ENCODE measurements at regions not wholly inside any gene's neighbourhood (a gene's known extent, or its start where the extent isn't known, plus 50 kb on each side); places are given as distances from the start of the nearest gene placed in this dataset.

DNA sequence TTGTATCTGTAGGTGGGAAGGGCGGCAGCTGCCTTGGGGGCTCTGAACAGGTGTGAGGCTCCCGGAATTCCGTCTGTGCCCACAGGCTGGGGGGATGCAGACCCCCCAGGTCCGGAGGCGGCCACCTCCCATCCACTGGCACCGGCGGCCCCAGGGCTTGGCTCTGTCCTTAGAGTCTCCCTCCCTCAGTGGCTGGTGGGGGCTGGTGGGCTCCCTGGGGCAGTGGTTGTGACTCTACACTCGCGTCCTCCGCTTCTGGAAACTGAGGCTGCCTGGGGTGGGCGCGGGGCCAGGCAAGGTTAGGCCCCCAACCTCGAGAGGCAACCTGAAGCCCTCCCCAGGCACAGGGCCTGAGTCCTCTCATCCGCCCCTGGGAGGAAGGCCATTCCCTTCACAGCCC lies 1305.4 kb downstream of the BRD1 start:
- DNase-seq (ENCODE audit: low read depth in 1 of 2, low spot score in 1 of 2) = no peak
- H3K4me1 ChIP-seq (ENCODE audit: low read depth) = no peaks in the 10 kb centered on the region
- no peak overlapping the region for H3K4me3 ChIP-seq
- no peaks in the 10 kb centered on the region for H3K9me3 ChIP-seq (ENCODE audit: low read depth)
- H3K36me3 ChIP-seq = no peaks in the 10 kb centered on the region
- H3K27me3 ChIP-seq = no peaks in the 10 kb centered on the region
- no peak overlapping the region for H3K27ac ChIP-seq
- TF ChIP-seq, protein P1, sequence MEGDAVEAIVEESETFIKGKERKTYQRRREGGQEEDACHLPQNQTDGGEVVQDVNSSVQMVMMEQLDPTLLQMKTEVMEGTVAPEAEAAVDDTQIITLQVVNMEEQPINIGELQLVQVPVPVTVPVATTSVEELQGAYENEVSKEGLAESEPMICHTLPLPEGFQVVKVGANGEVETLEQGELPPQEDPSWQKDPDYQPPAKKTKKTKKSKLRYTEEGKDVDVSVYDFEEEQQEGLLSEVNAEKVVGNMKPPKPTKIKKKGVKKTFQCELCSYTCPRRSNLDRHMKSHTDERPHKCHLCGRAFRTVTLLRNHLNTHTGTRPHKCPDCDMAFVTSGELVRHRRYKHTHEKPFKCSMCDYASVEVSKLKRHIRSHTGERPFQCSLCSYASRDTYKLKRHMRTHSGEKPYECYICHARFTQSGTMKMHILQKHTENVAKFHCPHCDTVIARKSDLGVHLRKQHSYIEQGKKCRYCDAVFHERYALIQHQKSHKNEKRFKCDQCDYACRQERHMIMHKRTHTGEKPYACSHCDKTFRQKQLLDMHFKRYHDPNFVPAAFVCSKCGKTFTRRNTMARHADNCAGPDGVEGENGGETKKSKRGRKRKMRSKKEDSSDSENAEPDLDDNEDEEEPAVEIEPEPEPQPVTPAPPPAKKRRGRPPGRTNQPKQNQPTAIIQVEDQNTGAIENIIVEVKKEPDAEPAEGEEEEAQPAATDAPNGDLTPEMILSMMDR (IDR thresholded peaks at IDR 0.05; ENCODE audit: low read depth, low read length) = no peak

- Histone ChIP-seq H3K27me3 (no peaks in the 10 kb centered on the region), H3K9me3 (ENCODE audit: low read depth) (no peaks in the 10 kb centered on the region), H3K4me3 (no peak overlapping the region), H3K4me1 (ENCODE audit: low read depth) (no peaks in the 10 kb centered on the region), H3K36me3 (no peaks in the 10 kb centered on the region), H3K27ac (no peak overlapping the region)
- TF ChIP-seq, protein P1 (IDR thresholded peaks at IDR 0.05; ENCODE audit: low read depth, low read length) = no peak
- no peak for DNase-seq (ENCODE audit: low read depth in 1 of 2, low spot score in 1 of 2)
These were observed 1306.6 kb downstream of the BRD1 start for GRCh38 chr22:48520884-48521588.

DNA sequence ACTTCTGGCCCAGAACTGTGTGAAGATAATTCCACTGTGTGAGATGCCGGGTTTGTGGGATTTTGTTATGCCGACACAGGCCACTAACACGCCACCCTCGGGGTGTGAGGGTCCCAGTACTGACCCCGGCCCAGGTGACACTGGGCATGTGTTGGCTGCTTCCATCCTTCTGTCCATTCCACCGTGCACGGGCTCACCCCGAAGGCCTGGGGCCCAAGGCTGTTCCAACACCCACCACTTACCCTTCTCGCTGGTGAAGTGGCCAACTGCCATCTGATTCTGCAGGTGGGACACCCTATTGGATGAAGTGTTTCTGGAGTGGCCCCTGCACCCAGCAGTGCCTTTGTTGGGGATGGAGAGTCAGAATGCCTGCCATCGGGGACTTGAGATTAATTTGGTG lies 1307.5 kb downstream of the BRD1 start:
- Histone ChIP-seq H3K4me1 (ENCODE audit: low read depth) (no peaks in the 10 kb centered on the region), H3K27ac (no peak overlapping the region), H3K27me3 (no peaks in the 10 kb centered on the region), H3K4me3 (no peak overlapping the region), H3K36me3 (no peaks in the 10 kb centered on the region), H3K9me3 (ENCODE audit: low read depth) (no peaks in the 10 kb centered on the region)
- TF ChIP-seq, protein P1 (IDR thresholded peaks at IDR 0.05; ENCODE audit: low read depth, low read length) = no peak
- no peak for DNase-seq (ENCODE audit: low read depth in 1 of 2, low spot score in 1 of 2)

- no peak for DNase-seq (ENCODE audit: low read depth in 1 of 2, low spot score in 1 of 2)
- TF ChIP-seq, protein P1 (IDR thresholded peaks at IDR 0.05; ENCODE audit: low read depth, low read length) = no peak
These were observed 1310.3 kb downstream of the BRD1 start for GRCh38 chr22:48517039-48518030.

GRCh38 chr22:48516571-48516970 lies 1311.1 kb downstream of the BRD1 start:
- TF ChIP-seq, protein P1 (IDR thresholded peaks at IDR 0.05; ENCODE audit: low read depth, low read length) = no peak
- no peaks in the 10 kb centered on the region for H3K4me1 ChIP-seq (ENCODE audit: low read depth)
- H3K27ac ChIP-seq = no peak overlapping the region
- DNase-seq (ENCODE audit: low read depth in 1 of 2, low spot score in 1 of 2) = no peak
- no peaks in the 10 kb centered on the region for H3K9me3 ChIP-seq (ENCODE audit: low read depth)
- no peaks in the 10 kb centered on the region for H3K36me3 ChIP-seq
- H3K4me3 ChIP-seq = no peak overlapping the region
- H3K27me3 ChIP-seq = no peaks in the 10 kb centered on the region

More at GRCh38 chr22:48517039-48518030, 1310.3 kb downstream of the BRD1 start:
- H3K4me3 ChIP-seq = no peak overlapping the region
- no peaks in the 10 kb centered on the region for H3K36me3 ChIP-seq
- H3K9me3 ChIP-seq (ENCODE audit: low read depth) = no peaks in the 10 kb centered on the region
- no peaks in the 10 kb centered on the region for H3K4me1 ChIP-seq (ENCODE audit: low read depth)
- no peak overlapping the region for H3K27ac ChIP-seq
- H3K27me3 ChIP-seq = no peaks in the 10 kb centered on the region
